ENCODE measurements at regions not wholly inside any gene's neighbourhood (a gene's known extent, or its start where the extent isn't known, plus 50 kb on each side); places are given as distances from the start of the nearest gene placed in this dataset.

- no peak overlapping the region for H4K8ac ChIP-seq (ENCODE audit: low read depth, low read length)
- WGBS (ENCODE audit: extremely low coverage, insufficient coverage, low lambda C conversion rate) = no CpG with 5 or more reads among the region's 8 CpGs
- H3K4me1 ChIP-seq (ENCODE audit: control insufficient read depth, low read depth, low read length) = peaks cover 8% of the 10 kb centered on the region
- no peak overlapping the region for H2BK5ac ChIP-seq (ENCODE audit: low read length)
- no peaks in the 10 kb centered on the region for H3K36me3 ChIP-seq (ENCODE audit: control insufficient read depth, insufficient read depth, low read length)
- H4K5ac ChIP-seq (ENCODE audit: low read length) = no peak overlapping the region
- no peaks in the 10 kb centered on the region for H3K27me3 ChIP-seq (ENCODE audit: insufficient read depth, low read length, poor library complexity)
- H3K18ac ChIP-seq (ENCODE audit: low read length) = no peak overlapping the region
- no peak overlapping the region for H3K9ac ChIP-seq (ENCODE audit: low read length)
- no peak overlapping the region for H3K4ac ChIP-seq (ENCODE audit: low read depth, low read length)
- no peaks in the 10 kb centered on the region for H3K79me2 ChIP-seq (ENCODE audit: control insufficient read depth, insufficient read depth, low read length)
- H3K56ac ChIP-seq (ENCODE audit: low read length) = peak overlapping the region; percentile 38
- no peak overlapping the region for H2BK120ac ChIP-seq (ENCODE audit: low read depth, low read length)
- no peak for DNase-seq
- no peak overlapping the region for H3K23ac ChIP-seq (ENCODE audit: low read length)
- H3K79me1 ChIP-seq (ENCODE audit: low read length) = no peaks in the 10 kb centered on the region
- no peak overlapping the region for H3K4me2 ChIP-seq (ENCODE audit: low read length)
- no peak overlapping the region for H2AK5ac ChIP-seq (ENCODE audit: low read length)
- no peak overlapping the region for H2BK15ac ChIP-seq (replicated peaks; ENCODE audit: low read depth)
- no peak overlapping the region for H3K27ac ChIP-seq (ENCODE audit: low read depth, low read length)
- H3K4me3 ChIP-seq (ENCODE audit: low read length) = no peak overlapping the region
Measured at GRCh38 chr4:181757910-181758660, 485.1 kb upstream of the TENM3 start.

- Histone ChIP-seq H4K8ac (ENCODE audit: low read depth, low read length) (no peak overlapping the region), H2BK15ac (replicated peaks; ENCODE audit: low read depth) (no peak overlapping the region), H3K4me1 (ENCODE audit: control insufficient read depth, low read depth, low read length) (peaks cover 8% of the 10 kb centered on the region), H3K4ac (ENCODE audit: low read depth, low read length) (no peak overlapping the region), H3K27me3 (ENCODE audit: insufficient read depth, low read length, poor library complexity) (no peaks in the 10 kb centered on the region), H3K9ac (ENCODE audit: low read length) (no peak overlapping the region), H2BK5ac (ENCODE audit: low read length) (no peak overlapping the region), H3K18ac (ENCODE audit: low read length) (no peak overlapping the region), H2AK5ac (ENCODE audit: low read length) (no peak overlapping the region), H4K5ac (ENCODE audit: low read length) (no peak overlapping the region), H3K36me3 (ENCODE audit: control insufficient read depth, insufficient read depth, low read length) (no peaks in the 10 kb centered on the region), H3K4me3 (ENCODE audit: low read length) (no peak overlapping the region), H2BK120ac (ENCODE audit: low read depth, low read length) (no peak overlapping the region), H3K56ac (ENCODE audit: low read length) (no peak overlapping the region), H3K27ac (ENCODE audit: low read depth, low read length) (no peak overlapping the region), H3K23ac (ENCODE audit: low read length) (no peak overlapping the region), H3K4me2 (ENCODE audit: low read length) (no peak overlapping the region), H3K79me1 (ENCODE audit: low read length) (no peaks in the 10 kb centered on the region), H3K79me2 (ENCODE audit: control insufficient read depth, insufficient read depth, low read length) (no peaks in the 10 kb centered on the region)
- DNase-seq = no peak
Measured at GRCh38 chr4:181760560-181760959, 482.6 kb upstream of the TENM3 start.

GRCh38 chr4:181761156-181761555 lies 482.0 kb upstream of the TENM3 start:
- Histone ChIP-seq H4K8ac (ENCODE audit: low read depth, low read length) (no peak overlapping the region), H3K4me1 (ENCODE audit: control insufficient read depth, low read depth, low read length) (peaks cover 8% of the 10 kb centered on the region), H3K36me3 (ENCODE audit: control insufficient read depth, insufficient read depth, low read length) (no peaks in the 10 kb centered on the region), H3K9ac (ENCODE audit: low read length) (no peak overlapping the region), H3K23ac (ENCODE audit: low read length) (no peak overlapping the region), H2BK15ac (replicated peaks; ENCODE audit: low read depth) (no peak overlapping the region), H3K4ac (ENCODE audit: low read depth, low read length) (no peak overlapping the region), H3K79me2 (ENCODE audit: control insufficient read depth, insufficient read depth, low read length) (no peaks in the 10 kb centered on the region), H4K5ac (ENCODE audit: low read length) (no peak overlapping the region), H2AK5ac (ENCODE audit: low read length) (no peak overlapping the region), H2BK5ac (ENCODE audit: low read length) (no peak overlapping the region), H3K79me1 (ENCODE audit: low read length) (no peaks in the 10 kb centered on the region), H3K27me3 (ENCODE audit: insufficient read depth, low read length, poor library complexity) (no peaks in the 10 kb centered on the region), H3K4me3 (ENCODE audit: low read length) (no peak overlapping the region), H3K4me2 (ENCODE audit: low read length) (no peak overlapping the region), H3K18ac (ENCODE audit: low read length) (no peak overlapping the region), H3K56ac (ENCODE audit: low read length) (no peak overlapping the region), H2BK120ac (ENCODE audit: low read depth, low read length) (no peak overlapping the region), H3K27ac (ENCODE audit: low read depth, low read length) (no peak overlapping the region)
- no CpG with 5 or more reads among the region's 7 CpGs for WGBS (ENCODE audit: extremely low coverage, insufficient coverage, low lambda C conversion rate)
- DNase-seq = no peak

- Histone ChIP-seq H2AK5ac (ENCODE audit: low read length) (no peak overlapping the region), H3K9ac (ENCODE audit: low read length) (no peak overlapping the region), H2BK5ac (ENCODE audit: low read length) (no peak overlapping the region), H3K23ac (ENCODE audit: low read length) (no peak overlapping the region), H4K8ac (ENCODE audit: low read depth, low read length) (no peak overlapping the region), H2BK120ac (ENCODE audit: low read depth, low read length) (no peak overlapping the region), H2BK15ac (replicated peaks; ENCODE audit: low read depth) (no peak overlapping the region), H3K18ac (ENCODE audit: low read length) (no peak overlapping the region), H4K5ac (ENCODE audit: low read length) (no peak overlapping the region), H3K79me2 (ENCODE audit: control insufficient read depth, insufficient read depth, low read length) (no peaks in the 10 kb centered on the region), H3K4me2 (ENCODE audit: low read length) (no peak overlapping the region), H3K4ac (ENCODE audit: low read depth, low read length) (no peak overlapping the region), H3K27me3 (ENCODE audit: insufficient read depth, low read length, poor library complexity) (no peaks in the 10 kb centered on the region), H3K27ac (ENCODE audit: low read depth, low read length) (no peak overlapping the region), H3K36me3 (ENCODE audit: control insufficient read depth, insufficient read depth, low read length) (no peaks in the 10 kb centered on the region), H3K4me1 (ENCODE audit: control insufficient read depth, low read depth, low read length) (no peaks in the 10 kb centered on the region), H3K79me1 (ENCODE audit: low read length) (no peaks in the 10 kb centered on the region), H3K4me3 (ENCODE audit: low read length) (no peak overlapping the region), H3K56ac (ENCODE audit: low read length) (no peak overlapping the region)
- no peak for DNase-seq
- WGBS (ENCODE audit: extremely low coverage, insufficient coverage, low lambda C conversion rate) = no CpG with 5 or more reads among the region's 9 CpGs
Measured at GRCh38 chr4:181766061-181766548, 477.1 kb upstream of the TENM3 start.

GRCh38 chr4:181770971-181771370 lies 472.2 kb upstream of the TENM3 start:
- no CpG with 5 or more reads among the region's 1 CpG for whole genome bisulfite sequencing (ENCODE audit: extremely low coverage, insufficient coverage, low lambda C conversion rate)
- Histone ChIP-seq H3K79me1 (ENCODE audit: low read length) (no peaks in the 10 kb centered on the region), H3K18ac (ENCODE audit: low read length) (no peak overlapping the region)

GRCh38 chr4:181775298-181775697 lies 467.9 kb upstream of the TENM3 start:
- no peaks in the 10 kb centered on the region for H3K4me1 ChIP-seq (ENCODE audit: control insufficient read depth, low read depth, low read length)
- no peak overlapping the region for H4K5ac ChIP-seq (ENCODE audit: low read length)
- no peaks in the 10 kb centered on the region for H3K79me1 ChIP-seq (ENCODE audit: low read length)
- no peak overlapping the region for H2BK15ac ChIP-seq (replicated peaks; ENCODE audit: low read depth)
- no peak overlapping the region for H2BK120ac ChIP-seq (ENCODE audit: low read depth, low read length)
- H3K4ac ChIP-seq (ENCODE audit: low read depth, low read length) = no peak overlapping the region
- H4K8ac ChIP-seq (ENCODE audit: low read depth, low read length) = no peak overlapping the region
- H2AK5ac ChIP-seq (ENCODE audit: low read length) = no peak overlapping the region
- no peak overlapping the region for H3K4me3 ChIP-seq (ENCODE audit: low read length)
- H3K4me2 ChIP-seq (ENCODE audit: low read length) = no peak overlapping the region
- H3K9ac ChIP-seq (ENCODE audit: low read length) = no peak overlapping the region
- no peak for DNase-seq
- H2BK5ac ChIP-seq (ENCODE audit: low read length) = no peak overlapping the region
- no peak overlapping the region for H3K27ac ChIP-seq (ENCODE audit: low read depth, low read length)
- H3K56ac ChIP-seq (ENCODE audit: low read length) = no peak overlapping the region
- H3K27me3 ChIP-seq (ENCODE audit: insufficient read depth, low read length, poor library complexity) = no peaks in the 10 kb centered on the region
- no CpG with 5 or more reads among the region's 4 CpGs for WGBS (ENCODE audit: extremely low coverage, insufficient coverage, low lambda C conversion rate)
- H3K23ac ChIP-seq (ENCODE audit: low read length) = no peak overlapping the region
- no peaks in the 10 kb centered on the region for H3K36me3 ChIP-seq (ENCODE audit: control insufficient read depth, insufficient read depth, low read length)
- H3K18ac ChIP-seq (ENCODE audit: low read length) = no peak overlapping the region
- H3K79me2 ChIP-seq (ENCODE audit: control insufficient read depth, insufficient read depth, low read length) = no peaks in the 10 kb centered on the region

More at GRCh38 chr4:181770971-181771370, 472.2 kb upstream of the TENM3 start:
- no peak overlapping the region for H3K4me3 ChIP-seq (ENCODE audit: low read length)
- H3K27ac ChIP-seq (ENCODE audit: low read depth, low read length) = no peak overlapping the region
- H3K56ac ChIP-seq (ENCODE audit: low read length) = no peak overlapping the region
- no peaks in the 10 kb centered on the region for H3K4me1 ChIP-seq (ENCODE audit: control insufficient read depth, low read depth, low read length)
- H2BK5ac ChIP-seq (ENCODE audit: low read length) = no peak overlapping the region
- H3K27me3 ChIP-seq (ENCODE audit: insufficient read depth, low read length, poor library complexity) = no peaks in the 10 kb centered on the region
- H3K36me3 ChIP-seq (ENCODE audit: control insufficient read depth, insufficient read depth, low read length) = no peaks in the 10 kb centered on the region
- H3K79me2 ChIP-seq (ENCODE audit: control insufficient read depth, insufficient read depth, low read length) = no peaks in the 10 kb centered on the region
- H3K4me2 ChIP-seq (ENCODE audit: low read length) = no peak overlapping the region
- H2AK5ac ChIP-seq (ENCODE audit: low read length) = no peak overlapping the region
- DNase-seq = no peak
- H4K8ac ChIP-seq (ENCODE audit: low read depth, low read length) = no peak overlapping the region
- H4K5ac ChIP-seq (ENCODE audit: low read length) = no peak overlapping the region
- H3K23ac ChIP-seq (ENCODE audit: low read length) = no peak overlapping the region
- H2BK15ac ChIP-seq (replicated peaks; ENCODE audit: low read depth) = no peak overlapping the region
- no peak overlapping the region for H2BK120ac ChIP-seq (ENCODE audit: low read depth, low read length)
- H3K4ac ChIP-seq (ENCODE audit: low read depth, low read length) = no peak overlapping the region
- H3K9ac ChIP-seq (ENCODE audit: low read length) = no peak overlapping the region

Measured in mesendoderm (in vitro differentiated cells).